GM10248 (cell line): ENCODE measurements at regions not wholly inside any gene's neighbourhood (a gene's known extent, or its start where the extent isn't known, plus 50 kb on each side); places are given as distances from the start of the nearest gene placed in this dataset.

ENCODE experiments used
- CTCF ChIA-PET: fragments of 300-600 bp; sonication (Branson Sonifier 250); formaldehyde crosslinking; extraction: SDS; loops from one replicate; lab custom pipeline; 2021; ENCODE audit warnings: antibody characterized with exemption; lab: Yijun Ruan, JAX
- POLR2A ChIA-PET: fragments of 350-650 bp; sonication (Branson Sonifier 250); formaldehyde crosslinking; extraction: SDS; loops from one replicate; lab custom pipeline; 2020; ENCODE audit warnings: antibody characterized with exemption; lab: Yijun Ruan, JAX
- DNase-seq: peaks from one replicate; pipeline ENCODE4 v3.0.0; 2012; ENCODE audit errors: extremely low spot score
- CTCF ChIP-seq: IDR thresholded peaks from 2 replicates; pipeline ENCODE4 v1.5.1; 2012; ENCODE audit warnings: mild to moderate bottlenecking, low read depth; ENCODE audit errors: extremely low read depth, missing control alignments, control extremely low read depth

DNA sequence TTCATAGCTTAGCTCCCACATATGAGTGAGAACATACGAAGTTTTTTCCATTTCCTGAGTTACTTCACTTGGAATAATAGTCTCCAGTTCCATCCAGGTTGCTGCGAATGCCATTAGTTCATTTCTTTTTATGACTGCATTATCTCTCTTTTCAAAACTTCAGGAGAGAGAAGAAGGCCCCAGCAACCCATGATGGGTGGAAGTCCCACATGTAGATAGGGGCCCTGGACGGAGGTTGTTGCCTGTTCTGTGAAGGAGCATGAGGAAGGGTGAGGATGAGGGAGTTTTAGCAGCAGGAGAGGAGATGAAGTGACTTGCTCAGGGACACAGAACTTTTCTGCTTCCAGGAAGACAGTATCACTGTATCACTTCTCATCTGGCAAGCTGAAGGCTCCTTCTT lies 102.2 kb upstream of the KLF4 start:
- ChIA-PET POLR2A (no interaction called here), CTCF (interaction anchor here (1.0 kb wide), 1 partner anchor 10 kb away, joined by 3 read pairs; no protein-coding TSS in a partner anchor)
- no peak for TF ChIP-seq CTCF
- DNase-seq: no peak

DNA sequence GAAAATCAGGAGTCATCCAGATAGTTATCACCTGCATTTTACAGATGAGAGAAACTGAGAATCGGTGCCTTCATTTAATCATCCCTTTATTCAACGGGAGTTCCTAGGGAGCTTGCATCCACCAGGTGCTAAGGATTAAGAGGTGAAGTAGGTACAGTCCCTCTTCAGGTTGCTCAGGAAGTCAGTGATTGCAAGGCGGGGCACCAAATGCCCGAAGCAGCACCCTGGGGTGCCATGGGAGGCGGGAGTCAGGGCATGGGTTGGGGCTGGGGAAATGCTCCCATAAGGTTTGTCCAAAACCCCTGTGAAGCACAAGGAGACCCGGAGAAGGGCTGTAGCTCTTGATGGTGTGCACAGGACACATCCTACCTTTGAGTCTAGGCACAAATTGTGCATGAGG lies 98.8 kb upstream of the KLF4 start:
- ChIA-PET POLR2A (no interaction called here), CTCF (no interaction called here)
- no peak for DNase-seq
- no peak for TF ChIP-seq CTCF

DNA sequence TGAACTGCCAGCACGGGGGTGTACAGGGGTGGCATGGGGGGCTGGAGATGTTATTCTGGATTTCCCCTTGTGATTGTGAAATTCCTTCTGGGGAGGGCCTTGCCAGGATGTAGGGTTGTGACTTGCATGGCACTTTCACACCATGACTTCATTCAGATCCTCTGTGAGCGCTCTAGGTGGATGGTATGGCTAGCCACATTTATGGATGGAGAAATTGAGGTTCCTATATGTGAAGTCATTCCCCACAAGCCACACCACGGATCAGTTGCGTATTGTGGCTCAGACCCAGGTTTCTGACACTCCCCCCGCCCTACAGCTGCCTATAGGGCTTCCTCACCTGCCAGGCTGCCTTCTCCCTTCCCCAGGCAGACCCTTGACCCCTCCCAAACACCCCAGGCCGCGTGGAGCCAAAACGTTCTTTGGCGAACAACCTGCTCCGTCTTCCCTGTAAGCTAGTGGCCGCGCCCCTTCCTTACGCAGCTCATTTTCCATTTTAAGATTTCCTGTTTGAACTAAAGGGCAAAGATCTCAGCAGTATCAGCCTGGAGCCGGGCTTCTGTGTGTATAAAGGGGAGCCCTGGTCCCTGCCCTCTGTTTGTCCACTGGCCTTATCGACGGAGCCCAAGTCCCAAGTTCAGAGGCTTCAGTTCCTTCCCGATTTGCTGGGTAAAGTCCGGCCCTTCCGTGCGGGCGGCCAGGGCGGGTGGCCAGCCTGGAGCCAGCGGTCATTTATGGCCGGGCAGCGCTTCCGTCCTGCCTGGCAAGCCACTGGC lies 97.8 kb upstream of the KLF4 start:
- no peak for TF ChIP-seq CTCF
- no peak for DNase-seq
- POLR2A ChIA-PET: no interaction called here
- CTCF ChIA-PET: no interaction called here

DNA sequence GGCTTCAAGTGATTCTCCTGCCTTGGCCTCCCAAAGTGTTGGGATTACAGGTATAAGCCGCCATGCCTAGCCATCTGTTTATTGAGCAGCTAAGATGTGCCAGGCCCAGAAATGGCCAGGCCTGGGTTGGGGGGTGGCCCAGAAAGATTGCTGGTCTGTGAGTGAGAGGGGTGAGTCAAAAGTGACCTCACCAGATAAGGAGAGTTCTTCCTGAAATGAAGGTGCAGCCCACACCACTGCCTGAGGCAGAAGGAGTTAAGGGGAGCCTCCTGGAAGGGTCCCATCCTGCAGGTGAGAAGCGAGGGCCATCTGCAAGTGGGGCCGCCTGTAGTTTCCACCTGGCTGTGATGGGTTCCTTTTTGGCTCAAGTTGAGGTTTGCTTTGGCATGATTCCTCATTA lies 96.9 kb upstream of the KLF4 start:
- ChIA-PET CTCF (no interaction called here), POLR2A (no interaction called here)
- no peak for TF ChIP-seq CTCF
- no peak for DNase-seq

DNA sequence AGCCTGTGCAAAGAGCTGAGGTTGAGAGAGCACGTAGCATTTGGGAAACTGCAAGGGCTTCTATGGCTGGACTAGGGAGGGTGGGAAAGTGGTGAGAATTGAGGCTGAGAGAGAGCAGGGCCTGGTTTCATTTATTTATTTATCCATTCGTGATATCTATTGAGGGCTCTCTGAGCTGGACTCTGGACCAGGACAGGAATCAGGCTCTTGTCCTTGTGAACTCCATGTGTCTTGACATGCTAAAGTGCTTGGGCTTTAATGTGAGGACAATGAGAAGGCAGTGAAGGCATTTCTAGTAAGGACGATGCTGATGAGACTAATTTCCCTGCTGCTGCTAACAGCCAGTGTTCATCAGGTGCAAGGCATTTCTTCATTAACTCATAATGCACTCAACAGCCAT lies 95.9 kb upstream of the KLF4 start:
- DNase-seq: no peak
- CTCF ChIA-PET: no interaction called here

DNA sequence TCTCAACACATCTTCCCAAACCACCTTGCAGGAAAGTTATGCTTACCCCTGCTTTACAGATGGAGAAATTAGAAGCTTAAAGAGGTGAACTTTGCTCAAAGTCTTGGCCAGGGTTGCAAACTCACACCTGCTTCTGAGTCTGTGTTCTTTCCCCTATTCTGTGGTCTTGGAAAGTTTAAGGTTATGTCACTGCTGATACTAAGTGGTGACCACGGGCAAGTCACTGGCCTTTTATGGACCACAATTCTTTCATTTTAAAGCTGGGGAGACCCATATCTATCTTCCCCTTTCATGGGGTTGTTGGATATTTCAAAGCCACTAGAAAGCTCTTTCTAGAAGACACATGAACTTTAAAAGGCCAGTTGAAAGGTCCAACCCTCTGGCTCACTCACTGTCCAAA lies 95.4 kb upstream of the KLF4 start:
- no peak for TF ChIP-seq CTCF
- POLR2A ChIA-PET: no interaction called here

More for the DNA sequence above, 95.9 kb upstream of the KLF4 start:
- no peak for TF ChIP-seq CTCF
- POLR2A ChIA-PET: no interaction called here

More for the DNA sequence above, 95.4 kb upstream of the KLF4 start:
- DNase-seq: no peak
- CTCF ChIA-PET: no interaction called here
